ENCODE measurements at regions not wholly inside any gene's neighbourhood (a gene's known extent, or its start where the extent isn't known, plus 50 kb on each side); places are given as distances from the start of the nearest gene placed in this dataset.

DNA sequence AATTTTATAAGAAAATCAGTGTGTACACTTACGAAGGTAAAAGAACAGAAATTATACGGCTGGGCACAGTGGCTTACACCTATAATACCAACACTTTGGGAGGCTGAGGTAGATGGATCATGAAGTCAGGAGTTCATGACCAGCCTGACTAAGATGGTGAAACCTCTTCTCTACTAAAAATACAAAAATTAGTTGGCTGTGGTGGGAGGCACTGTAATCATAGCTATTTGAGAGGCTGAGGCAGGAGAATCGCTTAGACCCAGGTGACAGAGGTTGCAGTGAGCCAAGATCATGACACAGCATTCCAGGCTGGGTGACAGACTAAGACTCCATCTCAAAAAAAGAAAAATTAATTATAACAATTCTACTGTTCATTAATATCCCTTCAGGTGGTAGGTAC lies 151.9 kb downstream of the ZNF737 start:
- TF ChIP-seq CTCF (IDR thresholded peaks at IDR 0.05) = no peak
- TF ChIP-seq POLR2A (IDR thresholded peaks at IDR 0.05) = no peak
